GM21390 (cell line): ENCODE measurements at regions not wholly inside any gene's neighbourhood (a gene's known extent, or its start where the extent isn't known, plus 50 kb on each side); places are given as distances from the start of the nearest gene placed in this dataset.
"Not testable (repeated sequence)": the region's sequence is repeated elsewhere in the genome, so short reads cannot be mapped to it uniquely, and the experiment has no call there.

ENCODE experiments used
- ATAC-seq: cut with Tn5 transposase; IDR thresholded peaks from one replicate; pipeline ENCODE4 v1.9.1; 2021; ENCODE audit not compliant: unreplicated experiment

DNA sequence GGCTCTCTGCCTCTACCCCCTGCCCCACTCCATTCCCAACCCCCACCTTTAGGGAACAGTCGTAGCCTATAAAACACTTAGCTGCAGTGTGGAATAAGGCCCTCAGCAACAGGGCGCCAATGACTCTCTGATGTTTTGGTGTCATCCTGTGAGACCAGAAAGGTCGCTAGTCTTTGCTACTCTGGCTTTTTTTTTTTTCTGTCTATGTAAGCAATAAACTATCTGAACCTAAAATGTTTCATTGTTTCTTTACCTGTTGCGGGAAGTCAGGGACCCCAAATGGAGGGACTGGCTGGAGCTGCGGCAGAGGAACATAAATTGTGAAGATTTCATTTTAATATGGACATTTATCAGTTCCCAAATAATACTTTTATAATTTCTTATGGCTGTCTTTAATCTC, 154.6 kb downstream of the COPS8 start:
- ATAC-seq, result no peak

- ATAC-seq, result not testable (repeated sequence)
Measured at GRCh38 chr2:237240868-237241267, 155.2 kb downstream of the COPS8 start.

DNA sequence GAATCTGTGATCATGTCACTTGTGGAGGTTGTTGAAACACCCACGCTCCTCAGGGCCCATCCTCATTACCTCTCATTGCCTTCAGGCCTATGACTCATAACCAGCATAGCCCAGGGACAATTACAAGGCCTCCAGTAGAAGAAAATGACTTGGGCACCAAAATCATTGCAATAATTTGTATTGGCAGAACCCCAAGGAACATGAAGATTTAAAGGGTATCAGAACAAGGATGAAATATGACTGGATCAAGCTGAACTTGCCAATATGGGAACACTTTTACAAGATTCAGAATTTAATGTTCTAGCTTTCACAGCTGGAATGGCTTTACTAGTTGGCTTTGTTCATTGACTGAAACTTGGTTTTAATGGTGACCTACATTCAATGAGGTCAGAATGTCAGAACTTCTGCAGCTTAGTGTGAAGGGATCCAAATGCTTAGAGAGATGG, 156.4 kb downstream of the COPS8 start:
- no peak for ATAC-seq

GRCh38 chr2:237243487-237243886, 157.8 kb downstream of the COPS8 start:
- no peak for ATAC-seq

- no peak for ATAC-seq
Measured at GRCh38 chr2:237244178-237244577, 158.5 kb downstream of the COPS8 start.

GRCh38 chr2:237244976-237245646, 159.4 kb downstream of the COPS8 start:
- no peak for ATAC-seq

DNA sequence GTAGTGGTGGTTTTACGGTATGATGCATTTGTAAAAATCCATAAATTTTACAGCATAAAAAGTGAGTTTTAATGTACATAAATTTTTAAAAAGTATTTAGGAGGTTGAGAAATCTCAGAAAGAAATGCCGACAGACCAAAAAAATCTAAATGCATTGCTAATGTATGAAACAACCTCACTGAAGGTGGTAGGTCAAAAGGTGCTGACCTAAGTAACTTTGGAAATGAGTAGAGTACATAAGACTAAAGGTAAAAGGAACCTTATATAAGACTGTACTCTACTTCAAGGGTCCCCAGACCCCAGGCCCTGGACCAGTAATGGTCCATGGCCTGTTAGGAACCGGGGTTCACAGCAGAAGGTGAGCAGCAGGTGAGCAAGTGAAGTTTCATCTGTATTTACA, 163.4 kb downstream of the COL6A3 start:
- no peak for ATAC-seq

DNA sequence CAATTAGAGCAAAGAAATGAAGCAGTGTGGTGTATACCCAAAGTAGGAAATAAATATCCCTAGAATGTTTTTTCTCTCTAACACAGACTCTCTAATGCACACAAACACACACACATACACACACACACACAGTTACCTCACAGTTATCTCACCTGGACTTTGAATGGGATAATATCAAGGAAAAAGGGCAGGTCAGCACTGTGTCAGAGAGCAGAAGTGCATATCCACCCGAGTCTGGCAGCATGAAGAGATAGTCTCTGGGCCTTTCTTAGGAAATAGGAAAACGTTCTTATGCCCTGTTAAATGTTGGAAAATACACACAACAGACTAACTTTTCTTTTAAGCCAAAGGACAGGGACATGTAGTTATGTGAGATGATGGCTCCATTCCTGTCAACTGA, 162.0 kb downstream of the COL6A3 start:
- ATAC-seq, result no peak

- no peak for ATAC-seq
Measured at GRCh38 chr2:237253046-237253702, 160.8 kb downstream of the COL6A3 start.

DNA sequence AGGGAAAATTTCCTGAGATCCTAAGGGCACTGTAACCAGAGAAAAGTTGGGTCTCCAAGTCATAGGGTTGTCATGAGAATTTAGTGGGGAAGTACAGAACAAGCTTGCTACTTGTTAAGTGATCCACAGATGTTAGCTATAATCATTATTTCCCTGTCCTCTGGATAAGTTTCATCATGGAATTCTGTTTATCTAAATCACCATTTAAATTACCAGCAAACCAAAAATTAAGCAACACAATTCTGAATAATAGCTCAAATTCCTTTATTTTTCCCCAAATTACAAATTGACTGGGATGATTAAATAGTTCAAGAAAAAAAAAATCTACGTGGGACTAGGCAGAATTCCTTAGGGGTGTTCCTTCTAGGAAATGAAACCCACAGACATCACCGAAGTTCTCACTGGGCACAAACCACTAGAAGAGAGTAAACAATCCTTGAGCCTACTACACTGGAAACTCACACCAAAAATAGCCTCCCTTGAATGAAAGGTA, 159.5 kb downstream of the COL6A3 start:
- ATAC-seq, result no peak

GRCh38 chr2:237254911-237255578, 158.9 kb downstream of the COL6A3 start:
- ATAC-seq, result no peak

- no peak for ATAC-seq
Measured at GRCh38 chr2:237256887-237257286, 157.1 kb downstream of the COL6A3 start.

DNA sequence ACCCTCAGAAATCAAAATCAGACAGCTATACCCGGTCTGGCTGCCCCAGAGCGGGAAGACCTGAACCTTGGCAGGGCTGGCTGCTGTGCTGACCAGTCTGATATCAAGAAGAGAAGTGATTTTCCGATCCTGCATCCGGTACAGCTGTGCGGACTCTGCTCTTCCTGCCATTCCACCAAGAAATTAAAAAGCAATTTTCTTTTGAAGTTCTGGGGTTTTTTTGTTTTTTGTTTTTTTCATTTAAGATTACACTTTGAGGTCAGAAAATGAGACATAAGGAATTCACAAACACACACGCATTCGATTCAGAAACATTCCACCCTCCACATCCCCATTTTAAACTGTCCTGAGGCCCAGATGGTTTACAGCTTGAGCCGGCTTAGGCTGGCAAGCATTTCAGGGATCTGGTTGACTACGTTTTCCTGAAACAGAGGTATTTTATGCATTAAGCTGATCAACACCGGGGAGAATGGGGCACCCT, 156.5 kb downstream of the COL6A3 start:
- no peak for ATAC-seq

GRCh38 chr2:237258116-237258515, 155.8 kb downstream of the COL6A3 start:
- ATAC-seq, result no peak

- ATAC-seq, result no peak
Measured at GRCh38 chr2:237258615-237259014, 155.3 kb downstream of the COL6A3 start.

- no peak for ATAC-seq
Measured at GRCh38 chr2:237259201-237259600, 154.8 kb downstream of the COL6A3 start.

GRCh38 chr2:237260039-237260620, 153.8 kb downstream of the COL6A3 start:
- ATAC-seq, result no peak

GRCh38 chr2:237260686-237261085, 153.3 kb downstream of the COL6A3 start:
- no peak for ATAC-seq

DNA sequence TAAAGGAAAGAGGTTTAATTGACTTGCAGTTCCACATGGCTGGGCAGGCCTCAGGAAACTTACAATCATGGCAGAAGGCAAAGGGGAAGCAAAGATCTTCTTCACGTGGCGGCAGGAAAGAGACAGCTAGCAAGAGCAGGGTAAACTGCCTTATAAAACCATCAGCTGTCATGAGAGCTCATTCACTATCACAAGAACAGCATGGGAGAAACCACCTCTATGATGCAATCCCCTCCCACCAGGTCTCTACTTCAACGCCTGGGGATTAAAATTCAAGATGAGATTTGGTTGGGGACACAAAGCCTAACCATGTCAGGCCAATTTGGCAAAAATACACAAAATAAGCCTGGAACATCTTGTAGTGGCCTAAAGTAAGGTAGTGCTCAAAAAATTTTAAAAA, 152.6 kb downstream of the COL6A3 start:
- ATAC-seq, result no peak

GRCh38 chr2:237262838-237263771, 150.9 kb downstream of the COL6A3 start:
- ATAC-seq, result no peak
